ENCODE measurements at regions not wholly inside any gene's neighbourhood (a gene's known extent, or its start where the extent isn't known, plus 50 kb on each side); places are given as distances from the start of the nearest gene placed in this dataset.

GRCh38 chr11:10618490-10618889 lies 50.0 kb upstream of the LYVE1 start:
- no peak for ATAC-seq

Measured in activated CD4-positive, CD25-positive, alpha-beta regulatory T cell treated with anti-CD3 and anti-CD28 coated beads, Interleukin-2, amount 50 U/mL, for 24 hours (primary cell).